NCI-H128 (cell line): ENCODE measurements at regions not wholly inside any gene's neighbourhood (a gene's known extent, or its start where the extent isn't known, plus 50 kb on each side); places are given as distances from the start of the nearest gene placed in this dataset.

ENCODE experiments used
- DNase-seq: peaks from one replicate; lab custom pipeline; 2025; ENCODE audit not compliant: unreplicated experiment; lab: John Stamatoyannopoulos, UW

- no peak for DNase-seq
Observed at GRCh38 chr2:198817536-198817935, 640.2 kb downstream of the SATB2 start.

- DNase-seq: no peak
Observed at GRCh38 chr2:198815626-198816025, 642.1 kb downstream of the SATB2 start.

GRCh38 chr2:198811198-198811597 is 646.5 kb downstream of the SATB2 start:
- no peak for DNase-seq

GRCh38 chr2:198809976-198810375 is 647.8 kb downstream of the SATB2 start:
- DNase-seq: no peak

GRCh38 chr2:198807131-198807530 is 650.6 kb downstream of the SATB2 start:
- DNase-seq: no peak

GRCh38 chr2:198795419-198795818 is 662.3 kb downstream of the SATB2 start:
- no peak for DNase-seq

- DNase-seq: no peak
Observed at GRCh38 chr2:198791623-198792022, 666.1 kb downstream of the SATB2 start.

- no peak for DNase-seq
Observed at GRCh38 chr2:198788676-198789075, 669.1 kb downstream of the SATB2 start.

- DNase-seq: no peak
Observed at GRCh38 chr2:198782734-198783133, 675.0 kb downstream of the SATB2 start.

- no peak for DNase-seq
Observed at GRCh38 chr2:198776616-198777406, 680.9 kb downstream of the SATB2 start.

- DNase-seq: no peak
Observed at GRCh38 chr2:198775737-198776136, 682.0 kb downstream of the SATB2 start.

- DNase-seq: no peak
Observed at GRCh38 chr2:198774576-198774975, 683.2 kb downstream of the SATB2 start.

- no peak for DNase-seq
Observed at GRCh38 chr2:198767694-198768093, 690.0 kb downstream of the SATB2 start.

GRCh38 chr2:198763793-198764192 is 693.9 kb downstream of the SATB2 start:
- DNase-seq: no peak

- no peak for DNase-seq
Observed at GRCh38 chr2:198762441-198762840, 695.3 kb downstream of the SATB2 start.

- DNase-seq: no peak
Observed at GRCh38 chr2:198757069-198757468, 700.7 kb downstream of the SATB2 start.

- no peak for DNase-seq
Observed at GRCh38 chr2:198756166-198756565, 701.6 kb downstream of the SATB2 start.

- no peak for DNase-seq
Observed at GRCh38 chr2:198753101-198753500, 704.6 kb downstream of the SATB2 start.

GRCh38 chr2:198749364-198749763 is 708.4 kb downstream of the SATB2 start:
- DNase-seq: no peak

GRCh38 chr2:198731842-198732399 is 725.8 kb downstream of the SATB2 start:
- no peak for DNase-seq

- no peak for DNase-seq
Observed at GRCh38 chr2:198720266-198720665, 737.5 kb downstream of the SATB2 start.

GRCh38 chr2:198717451-198717850 is 740.3 kb downstream of the SATB2 start:
- DNase-seq: no peak
